ENCODE measurements at regions not wholly inside any gene's neighbourhood (a gene's known extent, or its start where the extent isn't known, plus 50 kb on each side); places are given as distances from the start of the nearest gene placed in this dataset.
A peak's percentile ranks its signal among the peaks of the same experiment; 100 is the strongest.

DNA sequence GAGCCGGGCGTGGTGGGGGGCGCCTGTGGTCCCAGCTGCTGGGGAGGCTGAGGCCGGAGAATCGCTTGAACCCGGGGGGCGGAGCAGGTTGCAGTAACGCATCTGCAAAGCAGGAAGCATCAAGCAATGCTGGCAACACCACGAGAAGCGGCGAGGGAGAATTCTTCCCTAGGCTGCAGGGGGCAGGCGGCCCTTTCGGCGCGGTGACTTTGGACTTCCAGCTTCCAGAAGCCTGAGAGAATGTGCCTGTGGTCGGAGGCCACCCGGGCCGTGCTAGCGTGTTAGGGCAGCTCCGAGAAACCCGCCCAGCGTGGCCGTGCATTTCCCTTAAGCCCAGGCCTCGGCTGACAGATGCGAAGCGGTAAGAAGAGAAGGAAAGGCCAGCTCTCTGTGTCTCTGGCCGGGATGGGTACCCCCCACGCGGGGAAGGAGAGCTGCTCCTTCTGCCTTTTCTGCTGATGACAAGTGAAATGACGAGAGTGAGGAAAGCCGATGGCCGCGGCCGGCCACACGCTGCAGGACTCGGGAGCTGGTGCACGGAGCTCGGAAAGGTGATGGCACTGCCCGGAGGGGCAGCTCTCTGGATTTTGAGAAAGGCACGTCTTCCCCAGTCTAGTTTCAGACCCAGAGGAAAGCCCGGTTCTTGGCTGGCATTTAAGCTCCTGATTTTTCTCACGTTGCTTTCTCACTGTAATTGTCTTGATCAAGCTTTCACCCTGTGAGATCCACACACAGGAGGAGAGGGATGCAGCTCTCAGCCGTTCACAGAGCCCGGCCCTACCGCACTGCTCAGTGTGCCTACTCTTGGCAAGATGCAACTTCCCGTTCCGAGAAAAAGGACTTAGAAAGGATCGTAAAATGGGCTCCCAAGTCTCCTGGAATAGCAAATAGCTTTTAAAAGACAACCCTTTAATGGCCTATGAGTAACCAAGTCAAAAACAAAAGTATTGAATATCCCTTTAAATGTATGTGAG, 68.3 kb upstream of the EXOC2 start:
- DNase-seq (ENCODE audit: low spot score): no peak

DNA sequence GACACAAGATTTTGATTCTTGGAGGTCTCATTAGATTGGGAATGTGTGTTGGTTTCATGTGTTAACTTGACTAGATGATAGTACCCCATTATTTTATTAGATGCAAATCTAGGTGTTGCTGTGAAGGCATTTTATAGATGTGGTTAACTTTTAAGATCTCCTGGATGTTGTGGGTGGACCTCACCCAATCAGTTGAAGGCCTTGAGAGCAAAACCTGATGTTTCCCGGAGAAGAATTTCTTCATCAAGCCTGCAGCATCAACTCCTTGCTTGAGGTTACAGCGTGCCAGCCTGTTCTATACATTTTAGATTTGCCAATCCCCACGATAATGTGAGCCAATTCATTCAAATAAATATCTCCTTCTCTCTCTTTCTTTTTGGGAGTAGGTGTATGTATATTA, 66.8 kb upstream of the EXOC2 start:
- no peak for DNase-seq (ENCODE audit: low spot score)

DNA sequence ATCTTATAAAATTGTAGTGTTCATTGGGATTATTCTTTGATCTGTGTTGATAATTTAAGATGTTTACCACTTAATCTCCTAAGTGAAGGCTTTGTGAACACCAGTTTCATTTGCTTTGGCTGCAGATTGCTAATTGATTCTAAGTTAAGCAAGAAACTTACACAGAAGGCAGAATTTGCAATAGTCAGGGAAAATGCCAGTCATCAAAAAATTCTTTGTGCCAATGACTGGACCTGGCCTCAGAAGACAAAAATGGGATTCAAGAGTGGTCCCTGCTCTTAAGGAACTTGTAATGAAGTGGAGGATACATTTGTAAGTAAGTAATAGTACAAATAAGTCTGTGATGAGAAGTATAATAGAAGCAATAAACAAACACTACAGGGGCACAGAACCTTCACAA, 63.3 kb upstream of the EXOC2 start:
- DNase-seq (ENCODE audit: low spot score): no peak

DNA sequence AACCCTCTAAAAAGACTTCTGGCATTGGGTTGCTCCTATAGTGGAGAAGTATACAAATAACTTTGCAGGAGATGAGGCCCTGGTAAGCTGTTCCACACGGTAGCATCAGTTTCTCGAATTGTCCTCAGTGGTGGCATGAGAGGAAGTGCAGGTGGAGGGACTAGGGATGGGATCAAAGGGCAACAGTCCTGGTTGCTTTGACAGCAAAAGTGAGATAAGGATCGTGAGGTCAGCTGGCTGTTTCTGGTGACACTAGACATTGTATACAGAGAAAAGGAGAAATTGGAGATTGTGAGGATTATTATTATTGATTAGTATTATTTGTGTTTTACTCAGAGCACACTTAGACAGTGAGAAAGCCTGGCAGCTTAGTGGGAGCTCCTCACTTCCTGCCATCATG, 61.3 kb upstream of the EXOC2 start:
- no peak for DNase-seq (ENCODE audit: low spot score)

DNA sequence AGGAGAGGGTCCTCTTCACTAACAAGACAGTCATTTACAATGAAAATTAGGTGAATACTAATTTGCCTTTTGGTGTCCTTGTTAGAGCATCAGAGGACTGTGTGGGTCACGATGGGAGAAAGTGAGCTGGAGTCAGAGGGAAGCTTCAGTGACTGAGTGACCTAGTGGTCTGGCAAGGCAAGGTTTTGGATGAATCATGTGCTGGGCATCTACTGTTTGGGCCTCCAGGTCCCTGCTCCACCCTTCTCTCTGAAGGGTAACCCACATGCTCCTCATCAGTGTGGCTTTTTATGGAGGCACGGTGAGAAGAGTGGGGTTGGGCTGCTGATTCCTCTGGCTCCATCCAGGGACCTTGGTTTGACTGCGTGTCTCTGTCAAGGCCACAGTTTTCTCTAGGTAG, 60.5 kb upstream of the EXOC2 start:
- peak; percentile 33 for DNase-seq (ENCODE audit: low spot score)

DNA sequence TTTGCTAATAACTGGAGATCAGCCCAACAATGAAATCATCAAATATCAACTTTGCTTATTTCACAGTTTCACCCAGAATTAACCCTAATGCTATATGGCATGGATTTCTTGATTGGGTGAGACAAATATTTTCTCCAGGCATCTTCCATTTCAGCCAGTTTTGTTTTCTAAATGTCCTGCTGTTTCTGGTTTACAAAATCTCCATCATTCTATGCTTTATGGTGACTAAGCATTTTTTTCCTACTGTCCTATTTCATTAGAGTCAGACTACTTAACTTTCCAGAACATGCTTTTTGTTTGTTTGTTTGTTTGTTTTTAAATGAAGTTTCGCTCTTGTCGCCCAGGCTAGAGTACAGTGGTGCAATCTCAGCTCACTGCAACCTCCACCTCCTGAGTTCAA, 59.5 kb upstream of the EXOC2 start:
- DNase-seq (ENCODE audit: low spot score): no peak

DNA sequence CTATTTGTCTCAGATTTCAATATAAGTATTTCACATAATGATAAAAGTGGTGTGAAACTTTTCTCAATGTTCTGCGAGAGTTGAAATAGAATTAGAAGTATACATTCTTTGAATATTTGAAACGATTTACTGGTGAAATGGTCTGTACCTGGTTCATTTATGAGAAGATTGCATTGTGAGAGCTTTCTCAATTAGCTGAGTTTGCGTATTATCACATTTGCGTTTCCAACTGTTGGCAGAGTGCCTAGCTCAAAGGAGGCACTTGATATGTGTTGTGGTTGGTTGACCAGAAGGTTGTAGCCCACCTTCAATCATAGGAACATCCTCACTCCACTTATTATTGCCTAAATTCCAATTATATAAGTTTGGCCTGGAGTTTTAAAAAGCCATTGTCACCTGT, 58.8 kb upstream of the EXOC2 start:
- DNase-seq (ENCODE audit: low spot score): no peak

DNA sequence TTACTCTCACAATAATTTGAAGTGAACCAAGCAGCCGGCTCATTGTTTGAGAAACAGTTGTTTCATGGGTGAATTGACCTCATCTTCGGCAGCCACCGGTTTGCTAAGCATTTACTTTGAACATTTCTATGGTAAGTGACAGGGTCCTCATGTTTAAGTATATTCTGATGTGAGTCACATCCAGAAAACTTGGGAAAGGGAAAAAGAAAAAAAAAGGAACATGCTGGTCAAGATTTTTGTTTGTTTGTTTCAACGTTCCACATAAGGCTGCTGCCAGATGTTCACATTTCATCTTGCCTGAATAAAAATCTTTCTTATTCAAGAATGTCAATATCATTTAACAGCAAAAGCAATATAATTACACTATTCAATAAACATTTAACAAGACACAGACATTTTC, 55.0 kb upstream of the EXOC2 start:
- DNase-seq (ENCODE audit: low spot score): no peak

DNA sequence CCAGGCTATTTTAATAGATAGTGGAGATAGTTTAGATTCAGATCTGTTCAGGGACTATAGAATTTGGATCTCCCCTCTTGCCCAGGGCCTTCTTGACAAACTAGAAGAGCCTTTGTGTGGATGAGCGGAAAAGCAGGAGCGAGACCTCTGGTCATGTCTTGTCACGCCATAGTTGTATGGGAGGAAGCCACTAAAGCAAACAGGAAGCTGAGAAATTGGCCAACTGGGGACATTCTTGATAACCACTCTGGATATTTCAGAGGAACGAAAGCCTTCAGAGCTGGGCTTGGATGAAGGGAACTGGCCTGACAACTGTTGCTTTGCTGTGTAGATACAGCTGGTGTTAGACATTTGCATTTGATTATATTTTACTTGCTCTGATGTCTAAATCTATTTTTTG, 54.1 kb upstream of the EXOC2 start:
- DNase-seq (ENCODE audit: low spot score): no peak

DNA sequence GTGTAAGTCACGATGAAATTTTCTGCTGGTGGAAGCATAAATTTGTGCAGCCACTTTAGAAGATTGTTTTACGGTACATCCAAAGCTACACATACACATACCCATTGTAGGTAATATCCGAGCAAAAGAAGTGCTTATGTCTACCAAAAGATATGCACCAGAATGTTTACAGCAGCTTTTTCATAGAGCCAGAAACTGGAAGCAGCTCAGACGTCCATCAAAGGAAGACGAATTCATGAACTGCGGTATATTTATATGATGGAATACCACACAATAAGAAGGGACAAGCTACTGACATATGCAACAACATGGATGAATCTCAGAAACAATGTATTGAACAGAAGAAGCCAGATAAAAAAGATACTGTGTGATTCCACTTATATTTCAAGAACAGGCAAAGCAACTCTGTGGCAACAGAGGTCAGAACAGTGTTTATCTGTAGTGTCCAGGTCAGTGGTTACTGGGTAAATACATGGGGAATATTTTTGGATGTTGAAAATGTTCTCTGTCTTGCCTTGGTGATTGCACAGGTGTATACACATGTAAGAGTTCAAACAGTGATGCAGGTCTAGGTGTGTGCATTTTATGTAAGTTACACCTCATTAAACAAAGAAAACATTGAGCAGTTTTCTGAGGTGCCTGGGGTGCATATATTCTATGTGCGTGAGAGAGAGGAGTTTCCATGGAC, 51.9 kb upstream of the EXOC2 start:
- no peak for DNase-seq (ENCODE audit: low spot score)

DNA sequence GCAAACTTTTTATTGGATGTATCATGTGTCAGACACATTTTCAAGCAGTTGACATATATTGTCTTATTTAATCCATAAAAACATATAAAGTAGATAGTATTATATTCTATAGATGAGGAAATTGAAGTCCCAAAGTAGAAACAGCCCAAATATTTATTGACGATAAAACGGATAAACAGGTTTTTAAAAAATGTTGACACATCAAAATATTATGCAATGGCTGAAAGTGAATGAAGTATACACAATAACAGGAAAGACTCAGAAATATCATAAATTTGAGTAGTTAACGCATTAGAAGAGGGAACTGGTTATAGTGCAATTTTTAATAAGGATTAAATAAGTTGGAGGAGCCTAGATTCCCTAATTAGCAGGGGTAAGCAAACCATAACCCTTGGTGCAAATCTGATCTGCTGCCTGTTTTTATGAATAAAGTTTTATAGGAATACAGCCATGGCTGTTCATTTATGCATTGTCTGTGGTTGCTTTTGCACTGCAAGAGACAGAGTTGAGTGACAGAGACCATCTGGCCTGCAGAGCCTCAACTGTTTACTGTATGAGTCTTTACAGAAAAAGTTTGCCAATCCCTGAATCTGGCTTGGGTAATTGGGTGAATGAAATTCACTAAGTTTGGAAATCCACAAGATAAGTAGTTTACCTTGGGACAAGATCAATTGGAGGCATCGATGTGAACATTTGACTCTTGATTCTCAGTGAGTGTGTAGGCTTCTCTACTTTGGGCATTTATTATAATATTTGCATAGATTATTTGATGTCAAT, 50.6 kb upstream of the EXOC2 start:
- no peak for DNase-seq (ENCODE audit: low spot score)

All from AG08395 (cell line).